ENCODE measurements at regions not wholly inside any gene's neighbourhood (a gene's known extent, or its start where the extent isn't known, plus 50 kb on each side); places are given as distances from the start of the nearest gene placed in this dataset.
"Not testable (repeated sequence)": the region's sequence is repeated elsewhere in the genome, so short reads cannot be mapped to it uniquely, and the experiment has no call there.

DNA sequence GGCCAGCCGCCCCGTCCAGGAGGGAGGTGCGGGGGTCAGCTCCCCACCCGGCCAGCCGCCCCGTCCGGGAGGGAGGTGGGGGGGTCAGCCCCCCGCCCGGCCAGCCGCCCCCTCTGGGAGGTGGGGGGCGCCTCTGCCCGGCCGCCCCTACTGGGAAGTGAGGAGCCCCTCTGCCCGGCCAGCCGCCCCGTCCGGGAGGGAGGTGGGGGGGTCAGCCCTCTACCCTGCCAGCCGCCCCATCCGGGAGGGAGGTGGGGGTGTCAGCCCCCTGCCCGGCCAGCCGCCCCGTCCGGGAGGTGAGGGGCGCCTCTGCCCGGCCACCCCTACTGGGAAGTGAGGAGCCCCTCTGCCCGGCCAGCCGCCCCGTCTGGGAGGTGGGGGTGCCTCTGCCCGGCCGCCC lies 61.5 kb upstream of the LMCD1 start:
- TF ChIP-seq, protein P1, sequence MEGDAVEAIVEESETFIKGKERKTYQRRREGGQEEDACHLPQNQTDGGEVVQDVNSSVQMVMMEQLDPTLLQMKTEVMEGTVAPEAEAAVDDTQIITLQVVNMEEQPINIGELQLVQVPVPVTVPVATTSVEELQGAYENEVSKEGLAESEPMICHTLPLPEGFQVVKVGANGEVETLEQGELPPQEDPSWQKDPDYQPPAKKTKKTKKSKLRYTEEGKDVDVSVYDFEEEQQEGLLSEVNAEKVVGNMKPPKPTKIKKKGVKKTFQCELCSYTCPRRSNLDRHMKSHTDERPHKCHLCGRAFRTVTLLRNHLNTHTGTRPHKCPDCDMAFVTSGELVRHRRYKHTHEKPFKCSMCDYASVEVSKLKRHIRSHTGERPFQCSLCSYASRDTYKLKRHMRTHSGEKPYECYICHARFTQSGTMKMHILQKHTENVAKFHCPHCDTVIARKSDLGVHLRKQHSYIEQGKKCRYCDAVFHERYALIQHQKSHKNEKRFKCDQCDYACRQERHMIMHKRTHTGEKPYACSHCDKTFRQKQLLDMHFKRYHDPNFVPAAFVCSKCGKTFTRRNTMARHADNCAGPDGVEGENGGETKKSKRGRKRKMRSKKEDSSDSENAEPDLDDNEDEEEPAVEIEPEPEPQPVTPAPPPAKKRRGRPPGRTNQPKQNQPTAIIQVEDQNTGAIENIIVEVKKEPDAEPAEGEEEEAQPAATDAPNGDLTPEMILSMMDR (IDR thresholded peaks at IDR 0.05): not testable (repeated sequence)
- not testable (repeated sequence) for TF ChIP-seq TCF7L2 (IDR thresholded peaks at IDR 0.05; ENCODE audit: low read depth, low read length); POLR2AphosphoS5 (IDR thresholded peaks at IDR 0.05; ENCODE audit: low read depth, low read length); SIN3A (IDR thresholded peaks at IDR 0.05; ENCODE audit: borderline replicate concordance, insufficient read depth, low read depth, low read length)
- TF ChIP-seq, protein P2, sequence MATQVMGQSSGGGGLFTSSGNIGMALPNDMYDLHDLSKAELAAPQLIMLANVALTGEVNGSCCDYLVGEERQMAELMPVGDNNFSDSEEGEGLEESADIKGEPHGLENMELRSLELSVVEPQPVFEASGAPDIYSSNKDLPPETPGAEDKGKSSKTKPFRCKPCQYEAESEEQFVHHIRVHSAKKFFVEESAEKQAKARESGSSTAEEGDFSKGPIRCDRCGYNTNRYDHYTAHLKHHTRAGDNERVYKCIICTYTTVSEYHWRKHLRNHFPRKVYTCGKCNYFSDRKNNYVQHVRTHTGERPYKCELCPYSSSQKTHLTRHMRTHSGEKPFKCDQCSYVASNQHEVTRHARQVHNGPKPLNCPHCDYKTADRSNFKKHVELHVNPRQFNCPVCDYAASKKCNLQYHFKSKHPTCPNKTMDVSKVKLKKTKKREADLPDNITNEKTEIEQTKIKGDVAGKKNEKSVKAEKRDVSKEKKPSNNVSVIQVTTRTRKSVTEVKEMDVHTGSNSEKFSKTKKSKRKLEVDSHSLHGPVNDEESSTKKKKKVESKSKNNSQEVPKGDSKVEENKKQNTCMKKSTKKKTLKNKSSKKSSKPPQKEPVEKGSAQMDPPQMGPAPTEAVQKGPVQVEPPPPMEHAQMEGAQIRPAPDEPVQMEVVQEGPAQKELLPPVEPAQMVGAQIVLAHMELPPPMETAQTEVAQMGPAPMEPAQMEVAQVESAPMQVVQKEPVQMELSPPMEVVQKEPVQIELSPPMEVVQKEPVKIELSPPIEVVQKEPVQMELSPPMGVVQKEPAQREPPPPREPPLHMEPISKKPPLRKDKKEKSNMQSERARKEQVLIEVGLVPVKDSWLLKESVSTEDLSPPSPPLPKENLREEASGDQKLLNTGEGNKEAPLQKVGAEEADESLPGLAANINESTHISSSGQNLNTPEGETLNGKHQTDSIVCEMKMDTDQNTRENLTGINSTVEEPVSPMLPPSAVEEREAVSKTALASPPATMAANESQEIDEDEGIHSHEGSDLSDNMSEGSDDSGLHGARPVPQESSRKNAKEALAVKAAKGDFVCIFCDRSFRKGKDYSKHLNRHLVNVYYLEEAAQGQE (IDR thresholded peaks at IDR 0.05; ENCODE audit: insufficient read depth in 1 of 2, low read depth in 2 of 2, low read length in 1 of 2): not testable (repeated sequence)
